GM19328 (cell line): ENCODE measurements at regions not wholly inside any gene's neighbourhood (a gene's known extent, or its start where the extent isn't known, plus 50 kb on each side); places are given as distances from the start of the nearest gene placed in this dataset.
A peak's percentile ranks its signal among the peaks of the same experiment; 100 is the strongest.

Experiments used
- ATAC-seq: cut with Tn5 transposase; IDR thresholded peaks from one replicate; pipeline ENCODE4 v1.9.1; 2021; ENCODE audit warnings: mild to moderate bottlenecking, moderate library complexity; ENCODE audit not compliant: unreplicated experiment

DNA sequence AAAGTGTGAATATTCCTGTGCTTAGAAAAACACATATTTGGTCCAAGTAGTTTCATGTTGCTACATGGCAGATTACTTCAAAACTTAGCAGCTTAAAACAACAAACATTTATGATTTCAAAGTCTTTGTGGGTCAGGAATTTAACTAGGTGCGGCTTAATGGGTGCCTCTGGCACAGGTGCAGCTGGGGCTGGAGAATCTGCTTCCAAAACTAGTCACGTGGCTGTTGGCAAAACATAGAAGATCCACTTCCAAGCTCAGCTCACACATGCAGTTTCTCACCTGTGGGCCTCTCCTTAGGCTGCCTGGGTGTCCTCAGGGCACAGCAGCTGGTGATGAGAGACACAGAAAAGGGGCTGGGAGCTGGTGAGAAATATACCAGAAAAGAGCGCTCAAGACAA, 263.4 kb downstream of the TTLL7 start:
- ATAC-seq, result no peak

DNA sequence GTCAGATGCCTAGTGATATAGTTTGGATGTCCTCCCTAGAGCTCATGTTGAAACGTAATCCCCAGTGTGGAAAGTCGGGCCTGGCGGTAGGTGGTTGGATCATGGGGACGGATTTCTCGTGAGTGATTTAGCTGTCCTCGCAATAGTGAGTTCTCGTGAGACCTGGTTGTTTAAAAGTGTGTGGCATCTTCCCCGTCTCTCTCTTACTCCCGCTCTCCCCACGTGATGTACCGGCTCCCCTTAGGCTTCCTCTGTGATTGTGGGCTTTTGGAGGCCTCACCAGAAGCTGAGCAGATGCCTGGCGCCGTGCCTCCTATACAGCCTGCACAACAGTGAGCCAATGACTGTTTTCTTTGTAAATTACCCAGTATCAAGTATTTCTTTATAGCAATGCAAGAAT, 264.5 kb downstream of the TTLL7 start:
- ATAC-seq, result no peak

DNA sequence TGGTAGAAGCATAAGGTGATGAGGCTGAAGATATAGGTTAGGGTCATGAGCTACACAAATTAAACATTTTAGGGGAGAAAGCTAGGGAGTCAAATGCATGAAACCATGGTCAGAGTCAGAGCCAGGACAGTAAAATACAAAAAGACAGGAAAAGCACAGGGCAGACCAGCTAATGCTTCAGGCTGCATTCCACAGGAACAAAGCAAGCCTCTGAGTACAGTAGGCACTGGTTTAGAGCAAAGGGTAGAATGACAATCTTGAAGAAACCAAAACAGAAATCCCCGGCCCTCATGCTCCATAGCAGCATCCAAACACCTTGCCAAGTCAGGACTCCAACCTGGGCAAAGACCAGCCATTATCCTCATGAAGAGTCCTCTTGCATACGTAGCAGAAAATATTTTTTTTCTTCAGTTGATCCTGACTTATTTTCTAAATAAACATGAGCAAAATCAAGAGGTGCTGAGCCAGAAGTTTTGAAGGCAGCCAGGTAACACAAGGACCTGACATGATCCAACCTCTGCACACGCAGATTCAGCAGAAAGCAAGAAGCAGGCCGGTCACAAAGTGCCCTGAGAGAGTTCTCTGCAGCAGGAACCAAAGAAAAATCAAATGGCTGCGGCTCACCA, 273.1 kb downstream of the TTLL7 start:
- no peak for ATAC-seq

DNA sequence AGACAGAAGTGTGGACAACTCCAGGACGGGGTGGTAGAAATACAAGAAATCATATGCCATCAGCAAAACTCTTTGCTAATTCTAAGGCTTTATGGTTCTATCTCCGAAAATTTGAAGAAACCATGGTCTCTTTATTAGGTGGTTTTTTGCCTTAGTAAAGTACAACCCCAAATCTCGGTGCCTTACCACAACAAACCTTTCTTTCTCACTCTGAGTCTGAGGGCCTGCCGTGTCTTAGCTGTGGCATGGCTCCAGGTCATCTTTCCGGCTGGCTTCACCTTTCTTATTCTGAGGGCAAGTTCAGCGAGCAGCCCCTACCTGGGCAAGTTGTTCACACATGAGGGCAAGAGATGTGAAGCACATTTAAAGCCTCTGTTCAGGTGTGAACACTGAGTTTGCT, 280.6 kb downstream of the TTLL7 start:
- ATAC-seq, result no peak

DNA sequence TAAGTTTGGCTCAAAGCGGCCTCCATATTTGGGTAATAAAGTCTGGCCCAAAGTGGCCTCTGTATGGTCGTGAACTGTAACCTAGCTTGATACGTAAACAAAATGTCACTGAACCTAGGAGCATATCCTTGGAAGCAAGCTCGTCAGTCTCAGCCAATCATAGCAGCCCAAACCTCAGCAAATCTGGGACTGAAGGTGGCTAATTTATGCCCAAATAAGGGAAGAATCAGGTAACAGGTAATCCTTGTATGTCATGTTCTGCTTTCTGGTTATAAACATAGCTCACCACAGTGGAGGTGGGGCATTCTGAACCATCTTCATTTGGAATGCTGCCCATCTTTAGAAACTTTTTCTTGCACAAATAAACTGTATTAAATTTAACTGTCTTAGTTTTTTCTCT, 281.1 kb downstream of the TTLL7 start:
- no peak for ATAC-seq

DNA sequence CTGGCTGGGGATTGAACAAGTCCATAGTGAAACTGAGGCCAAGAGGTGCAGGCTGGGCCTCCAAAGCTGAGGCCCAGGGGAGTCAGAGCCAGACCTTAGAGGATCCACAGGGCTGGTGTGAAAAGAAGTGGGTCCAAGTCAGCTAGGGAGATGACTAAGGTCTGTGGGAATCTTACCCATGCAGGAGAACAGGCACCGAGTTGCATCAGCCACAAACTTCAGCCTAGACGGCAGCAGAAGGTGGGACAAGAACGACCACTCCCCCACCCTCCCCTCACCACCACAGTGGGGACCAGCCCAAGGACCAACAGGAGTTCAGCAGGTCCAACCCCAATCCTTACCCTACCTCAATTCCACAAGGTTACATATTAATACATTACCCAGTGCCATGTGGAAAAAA, 282.3 kb downstream of the TTLL7 start:
- ATAC-seq, result no peak

DNA sequence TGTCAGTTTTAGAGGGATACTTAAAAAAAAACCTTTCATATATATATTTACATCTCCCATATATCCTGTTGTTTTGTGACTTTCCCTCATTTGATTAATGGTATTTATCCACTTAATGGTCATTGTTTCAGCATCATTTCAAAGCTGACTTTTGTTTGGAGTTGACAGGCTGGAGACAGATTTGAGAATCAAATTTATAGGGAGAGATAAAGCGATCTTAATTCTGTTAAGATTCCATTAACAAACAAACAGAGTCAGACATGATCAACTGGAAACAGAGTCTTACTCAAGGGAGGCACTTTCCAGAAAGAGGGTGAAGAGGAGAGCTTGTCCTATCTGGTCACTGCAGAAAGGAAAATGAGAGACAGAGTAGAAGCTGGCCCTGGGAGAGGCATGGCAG, 283.4 kb downstream of the TTLL7 start:
- no peak for ATAC-seq

DNA sequence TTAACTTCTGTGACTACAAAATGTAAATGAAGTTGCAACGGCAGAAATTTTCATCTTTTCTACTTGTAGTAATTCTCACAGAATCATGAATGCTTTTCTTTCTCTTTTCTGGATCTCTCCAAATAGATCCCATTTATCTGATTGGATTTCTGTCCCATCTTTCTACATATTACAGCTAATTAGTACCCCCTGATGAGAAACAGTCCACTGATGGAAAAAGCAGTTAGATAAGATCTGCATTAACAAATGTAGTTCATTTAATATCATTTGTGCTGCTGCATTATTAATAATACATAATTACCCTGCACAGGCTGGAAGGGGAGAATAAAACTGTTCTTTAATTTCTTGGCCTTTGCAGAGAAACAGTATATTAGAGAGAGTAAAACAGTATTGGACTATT, 289.3 kb downstream of the TTLL7 start:
- ATAC-seq, result no peak

DNA sequence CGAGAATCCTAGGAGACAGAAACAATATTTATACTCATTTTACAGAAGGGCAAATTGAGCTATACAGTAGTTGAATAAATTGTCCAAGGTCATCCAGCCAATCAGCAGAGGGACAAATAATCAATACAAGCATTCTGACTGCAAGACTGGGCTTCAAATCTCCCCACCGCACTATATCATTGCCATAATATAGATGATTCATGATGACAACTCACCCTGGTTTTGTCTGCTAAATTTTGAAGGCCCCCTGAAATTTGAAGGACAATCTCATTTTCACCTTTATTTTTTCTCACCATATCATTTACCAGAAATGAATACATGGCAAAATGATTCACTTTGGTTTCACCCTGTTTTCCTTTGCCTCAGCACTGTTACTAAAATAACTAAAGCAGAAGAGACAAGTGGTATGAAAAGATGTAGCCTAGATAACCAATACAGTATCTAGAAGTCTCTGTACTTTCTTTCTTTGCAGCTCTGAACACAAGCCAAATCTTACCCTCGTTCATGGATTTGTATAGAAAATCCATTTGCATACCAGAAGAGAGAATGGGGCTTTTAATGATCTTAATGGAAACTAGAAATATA, 292.5 kb downstream of the TTLL7 start:
- no peak for ATAC-seq

GRCh38 chr1:83705091-83705490, 293.8 kb downstream of the TTLL7 start:
- ATAC-seq, result no peak

DNA sequence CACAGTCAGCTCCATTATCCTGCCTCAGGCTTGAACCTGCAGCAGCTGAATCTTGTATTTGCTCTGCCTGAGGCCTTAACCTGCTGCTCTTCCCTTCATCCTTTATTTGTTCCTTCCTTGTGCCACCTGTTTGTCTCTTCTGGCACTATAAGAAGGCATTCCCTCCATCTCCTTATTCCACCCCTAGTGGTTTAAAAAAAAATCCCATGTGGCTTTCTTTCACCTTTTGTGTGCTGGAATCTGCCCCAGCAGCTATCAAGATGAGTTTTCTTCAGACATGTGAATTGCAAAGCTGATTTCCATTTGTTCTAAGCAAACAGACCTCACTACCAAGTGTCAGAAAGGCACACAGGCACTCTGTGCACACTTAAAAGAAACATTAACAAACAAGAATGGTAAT, 294.6 kb downstream of the TTLL7 start:
- ATAC-seq, result no peak

DNA sequence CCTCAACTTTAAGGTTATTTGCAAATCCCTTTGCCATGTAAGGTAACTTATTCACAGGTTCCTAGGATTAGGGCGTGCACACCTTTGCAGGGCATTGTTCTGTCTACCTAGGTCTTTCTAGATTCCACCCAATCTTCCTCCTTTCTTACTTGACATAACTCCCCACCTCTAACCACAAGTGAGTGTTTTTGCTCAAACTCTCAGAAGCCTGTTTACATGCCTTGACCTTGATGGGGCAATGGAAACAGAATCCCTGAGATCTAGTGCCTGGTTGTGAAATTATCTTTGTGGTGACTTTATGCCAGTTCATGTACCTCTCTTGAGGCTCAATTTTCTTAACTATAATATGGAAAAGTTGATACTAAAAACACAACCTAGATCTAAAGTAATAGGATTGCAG, 296.6 kb downstream of the TTLL7 start:
- ATAC-seq, result no peak

DNA sequence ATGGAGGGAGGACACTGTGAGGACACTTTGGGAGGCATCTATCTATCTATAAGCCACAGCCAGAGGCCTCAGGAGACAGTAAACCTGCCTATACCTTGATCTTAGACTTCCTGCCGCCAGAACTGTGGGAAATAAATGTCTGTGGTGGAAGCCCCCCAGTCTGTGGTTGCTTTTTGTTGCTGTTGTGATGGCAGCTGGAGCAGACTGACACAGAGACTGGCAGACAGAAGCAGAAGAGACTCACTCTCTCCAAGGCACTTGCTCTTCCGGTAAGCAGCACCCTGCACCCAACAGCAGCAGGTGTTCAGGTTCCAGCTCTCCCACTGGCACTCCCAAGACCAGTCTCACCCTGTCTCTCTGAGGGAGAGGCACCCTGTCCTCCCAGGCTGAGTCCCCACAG, 297.6 kb downstream of the TTLL7 start:
- no peak for ATAC-seq

DNA sequence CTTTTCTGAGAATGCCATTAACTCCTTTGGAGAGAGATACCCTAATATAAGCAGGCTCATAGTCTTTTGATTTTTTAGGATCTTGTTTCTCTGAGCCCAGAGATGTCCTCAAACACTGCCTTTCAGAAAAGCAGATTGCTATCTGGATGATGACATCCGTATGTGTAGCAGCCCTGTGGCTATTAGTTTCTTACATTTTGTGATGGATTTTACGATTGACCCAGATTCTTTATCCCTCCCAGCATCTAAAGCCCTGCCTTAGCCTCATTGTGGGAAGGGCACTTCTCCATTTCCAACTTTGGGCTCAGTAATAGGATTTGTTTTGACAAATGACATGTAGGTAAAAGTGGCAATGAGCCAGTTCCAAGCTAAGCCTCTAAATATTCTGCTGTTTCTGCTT, 300.3 kb downstream of the TTLL7 start:
- no peak for ATAC-seq

DNA sequence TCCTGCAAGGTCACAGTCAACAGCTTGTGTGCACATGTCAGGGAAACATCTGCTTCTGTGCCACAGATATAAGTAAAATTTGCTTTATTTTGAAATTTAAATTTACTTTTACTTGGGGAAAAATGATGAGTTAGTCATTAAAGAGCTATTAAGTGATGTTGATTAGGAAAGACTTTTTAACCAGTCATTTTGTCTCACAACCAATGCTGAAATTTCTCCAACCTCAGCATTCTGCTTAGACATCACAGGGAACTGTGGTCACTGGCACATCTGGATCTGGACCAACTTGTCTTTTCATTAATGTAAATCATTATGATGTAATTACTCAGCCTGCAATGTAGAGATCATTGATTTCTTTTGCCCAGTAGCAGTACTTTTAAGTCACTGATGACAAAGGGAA, 301.0 kb downstream of the TTLL7 start:
- ATAC-seq, result no peak

- ATAC-seq, result no peak
Observed at GRCh38 chr1:83697220-83697619, 301.7 kb downstream of the TTLL7 start.

DNA sequence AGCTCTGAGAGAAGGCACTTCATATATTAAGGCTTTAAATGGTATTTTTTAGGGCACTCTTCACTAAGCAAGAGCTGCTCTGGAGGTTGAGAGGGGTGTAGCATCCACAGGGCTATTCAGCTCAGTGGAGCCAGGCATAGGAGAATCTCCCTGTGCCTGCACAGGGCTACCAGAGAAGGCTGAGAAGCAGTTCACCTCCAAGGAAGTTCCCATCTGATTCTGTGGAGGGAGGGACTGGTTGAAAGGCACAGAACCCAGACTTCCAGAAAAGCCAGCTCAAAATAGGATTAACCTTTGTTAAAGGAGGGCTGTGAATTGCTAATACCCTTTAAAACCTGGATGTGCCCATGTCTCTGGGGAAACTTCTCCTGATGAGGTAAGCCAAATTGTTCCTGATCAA, 304.5 kb downstream of the TTLL7 start:
- no peak for ATAC-seq

- no peak for ATAC-seq
Observed at GRCh38 chr1:83693427-83694126, 305.4 kb downstream of the TTLL7 start.

DNA sequence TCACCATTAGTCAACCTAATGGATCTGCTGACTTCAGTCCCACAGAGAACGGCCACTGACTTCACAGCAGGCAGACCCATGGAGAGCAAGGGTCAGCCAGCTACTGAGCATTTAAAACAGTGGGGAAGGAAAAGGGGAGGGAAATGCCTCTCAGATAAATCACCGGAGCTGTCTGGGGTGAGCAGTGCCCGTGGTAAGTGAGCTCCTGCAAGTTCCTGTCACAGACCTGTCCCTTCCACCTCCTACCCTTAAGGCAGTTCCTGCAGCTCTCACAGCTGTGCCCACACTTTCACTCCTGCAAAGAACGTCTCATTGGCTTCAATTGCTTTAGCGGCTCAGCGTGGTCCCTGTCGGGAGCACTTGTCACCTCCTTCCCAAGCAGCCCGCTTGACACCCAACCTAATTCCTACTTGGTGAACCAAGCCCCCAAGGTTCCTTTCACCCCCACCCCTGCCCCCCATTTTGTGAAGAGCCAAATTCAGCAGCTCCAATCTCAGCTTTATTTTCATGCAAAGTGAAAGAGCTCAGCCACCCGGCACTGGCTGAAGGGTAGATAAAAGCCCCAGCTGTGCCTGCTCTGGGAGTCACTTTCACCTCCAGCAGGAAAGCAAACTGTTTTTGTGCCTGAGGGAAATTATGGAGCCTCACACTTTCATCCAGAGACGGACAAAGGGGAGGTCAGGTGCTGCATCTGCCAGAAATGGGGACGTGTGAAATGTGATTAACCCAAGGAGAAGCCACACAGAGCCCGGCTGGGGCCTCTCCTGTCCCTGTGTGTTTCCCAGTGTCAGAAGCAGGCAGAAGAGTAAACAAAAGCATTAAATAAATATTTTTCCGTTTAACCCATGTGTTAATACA, 306.2 kb downstream of the TTLL7 start:
- ATAC-seq, result peak; percentile 68

GRCh38 chr1:83691953-83692500, 306.9 kb downstream of the TTLL7 start:
- ATAC-seq, result no peak
